ENCODE measurements at regions not wholly inside any gene's neighbourhood (a gene's known extent, or its start where the extent isn't known, plus 50 kb on each side); places are given as distances from the start of the nearest gene placed in this dataset.

DNA sequence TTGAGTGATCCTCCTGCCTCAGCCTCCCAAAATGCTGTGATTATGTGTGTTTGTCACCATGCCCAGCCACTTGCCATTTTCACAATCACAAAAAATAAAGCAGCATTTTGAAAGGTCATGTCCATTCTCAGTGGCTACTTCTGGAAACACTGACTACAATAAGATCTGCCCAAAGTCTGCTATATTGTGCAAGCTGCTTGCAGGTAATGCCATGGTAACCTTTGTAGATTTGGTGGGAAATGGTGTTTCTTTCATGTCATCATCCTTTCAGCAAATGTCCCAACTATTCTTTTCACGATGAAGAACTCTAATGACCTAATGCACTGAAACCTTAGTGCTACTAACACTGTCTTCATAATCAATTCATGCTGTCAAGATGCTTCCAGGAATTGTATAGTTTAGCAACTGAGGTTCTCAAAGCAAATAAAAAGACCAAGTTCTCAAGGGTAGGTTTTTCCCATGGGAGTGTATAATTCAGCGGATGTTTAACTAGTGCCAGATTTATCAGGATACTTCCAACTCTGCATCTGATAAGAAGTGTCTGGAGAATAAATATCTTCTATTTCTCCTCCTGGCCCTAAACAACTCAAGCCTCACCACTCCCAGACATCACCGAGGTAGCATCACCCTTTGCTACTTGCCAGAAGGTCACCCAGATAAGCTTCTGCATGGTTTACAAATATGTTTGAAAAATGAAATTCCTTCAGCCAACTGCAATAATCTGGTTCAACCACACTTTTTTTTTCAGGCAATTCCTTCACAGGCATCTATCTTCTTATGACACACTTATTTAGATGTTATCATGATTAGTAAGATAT lies 132.0 kb upstream of the ZC3H11B start:
- TF ChIP-seq FOXA1 (IDR thresholded peaks at IDR 0.05) (no peak), HDGF (IDR thresholded peaks at IDR 0.05; ENCODE audit: borderline replicate concordance) (no peak), BHLHE40 (IDR thresholded peaks at IDR 0.05; ENCODE audit: borderline replicate concordance) (no peak), SP1 (IDR thresholded peaks at IDR 0.05) (no peak), TARDBP (IDR thresholded peaks at IDR 0.05) (no peak), LEF1 (IDR thresholded peaks at IDR 0.05; ENCODE audit: borderline replicate concordance) (no peak), ZNF384 (IDR thresholded peaks at IDR 0.05) (no peak), ARNT (IDR thresholded peaks at IDR 0.05) (no peak)
- TF ChIP-seq, protein P1, sequence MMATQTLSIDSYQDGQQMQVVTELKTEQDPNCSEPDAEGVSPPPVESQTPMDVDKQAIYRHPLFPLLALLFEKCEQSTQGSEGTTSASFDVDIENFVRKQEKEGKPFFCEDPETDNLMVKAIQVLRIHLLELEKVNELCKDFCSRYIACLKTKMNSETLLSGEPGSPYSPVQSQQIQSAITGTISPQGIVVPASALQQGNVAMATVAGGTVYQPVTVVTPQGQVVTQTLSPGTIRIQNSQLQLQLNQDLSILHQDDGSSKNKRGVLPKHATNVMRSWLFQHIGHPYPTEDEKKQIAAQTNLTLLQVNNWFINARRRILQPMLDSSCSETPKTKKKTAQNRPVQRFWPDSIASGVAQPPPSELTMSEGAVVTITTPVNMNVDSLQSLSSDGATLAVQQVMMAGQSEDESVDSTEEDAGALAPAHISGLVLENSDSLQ (IDR thresholded peaks at IDR 0.05) = no peak

Data from HEK293T (cell line).